OCI-LY7 (cell line): ENCODE measurements at regions not wholly inside any gene's neighbourhood (a gene's known extent, or its start where the extent isn't known, plus 50 kb on each side); places are given as distances from the start of the nearest gene placed in this dataset.

ENCODE experiments used
- EZH2phosphoT487 ChIP-seq: fragments of 200-600 bp; sonication (generic); IDR thresholded peaks from 2 replicates; pipeline ENCODE4 v1.6.1; 2018; ENCODE audit warnings: low read depth, borderline replicate concordance, mild to moderate bottlenecking, mixed run types, antibody characterized with exemption, low read length, moderate library complexity, mixed read lengths
- TF ChIP-seq, protein P1 (sequence below): fragments of 200-600 bp; sonication (generic); conservative IDR thresholded peaks from 2 replicates; pipeline ENCODE4 v1.5.1; 2014; ENCODE audit warnings: mild to moderate bottlenecking, antibody characterized with exemption, low read length, moderate library complexity, mixed read lengths

- TF ChIP-seq, protein P1, sequence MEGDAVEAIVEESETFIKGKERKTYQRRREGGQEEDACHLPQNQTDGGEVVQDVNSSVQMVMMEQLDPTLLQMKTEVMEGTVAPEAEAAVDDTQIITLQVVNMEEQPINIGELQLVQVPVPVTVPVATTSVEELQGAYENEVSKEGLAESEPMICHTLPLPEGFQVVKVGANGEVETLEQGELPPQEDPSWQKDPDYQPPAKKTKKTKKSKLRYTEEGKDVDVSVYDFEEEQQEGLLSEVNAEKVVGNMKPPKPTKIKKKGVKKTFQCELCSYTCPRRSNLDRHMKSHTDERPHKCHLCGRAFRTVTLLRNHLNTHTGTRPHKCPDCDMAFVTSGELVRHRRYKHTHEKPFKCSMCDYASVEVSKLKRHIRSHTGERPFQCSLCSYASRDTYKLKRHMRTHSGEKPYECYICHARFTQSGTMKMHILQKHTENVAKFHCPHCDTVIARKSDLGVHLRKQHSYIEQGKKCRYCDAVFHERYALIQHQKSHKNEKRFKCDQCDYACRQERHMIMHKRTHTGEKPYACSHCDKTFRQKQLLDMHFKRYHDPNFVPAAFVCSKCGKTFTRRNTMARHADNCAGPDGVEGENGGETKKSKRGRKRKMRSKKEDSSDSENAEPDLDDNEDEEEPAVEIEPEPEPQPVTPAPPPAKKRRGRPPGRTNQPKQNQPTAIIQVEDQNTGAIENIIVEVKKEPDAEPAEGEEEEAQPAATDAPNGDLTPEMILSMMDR: no peak
- TF ChIP-seq EZH2phosphoT487: no peak
Measured at GRCh38 chr4:135775909-135776308, 1574.3 kb upstream of the PABPC4L start.
